Mesenchymal stem cell (in vitro differentiated cells and primary cell): ENCODE measurements at regions not wholly inside any gene's neighbourhood (a gene's known extent, or its start where the extent isn't known, plus 50 kb on each side); places are given as distances from the start of the nearest gene placed in this dataset.

Experiments used
- DNase-seq: peaks from one replicate; pipeline ENCODE4 v3.0.0-alpha.2; 2013
- H2AFZ ChIP-seq: one replicate; pipeline ENCODE4 v1.6.1; 2013; ENCODE audit warnings: low read depth, mild to moderate bottlenecking, control low read depth, inconsistent platforms, low read length, moderate library complexity
- H2AK5ac ChIP-seq: 2 replicates; pipeline ENCODE4 v1.6.1; 2013; ENCODE audit warnings: low read length, moderate library complexity, mild to moderate bottlenecking, inconsistent platforms; ENCODE audit not compliant: severe bottlenecking
- H2BK120ac ChIP-seq: one replicate; pipeline ENCODE4 v1.6.1; 2013; ENCODE audit warnings: low read depth, mild to moderate bottlenecking, inconsistent platforms, low read length, moderate library complexity
- H2BK12ac ChIP-seq, 2 experiments: one replicate each; pipeline ENCODE4 v1.6.1; 2013; ENCODE audit warnings: inconsistent platforms in 2 of 2, low read length in 2 of 2, mild to moderate bottlenecking in 2 of 2, moderate library complexity in 2 of 2, control low read depth in 1 of 2
- H2BK15ac ChIP-seq: one replicate; pipeline ENCODE4 v1.6.1; 2013; ENCODE audit warnings: mild to moderate bottlenecking, low read depth, inconsistent platforms; ENCODE audit not compliant: poor library complexity, severe bottlenecking
- H2BK5ac ChIP-seq: 2 replicates; pipeline ENCODE4 v1.6.1; 2013; ENCODE audit warnings: low read depth, mild to moderate bottlenecking, low read length, control low read depth, inconsistent platforms; ENCODE audit not compliant: poor library complexity, severe bottlenecking
- H3K14ac ChIP-seq, 2 experiments: one replicate each; pipeline ENCODE4 v1.6.1; 2013; ENCODE audit warnings: inconsistent platforms in 2 of 2, low read length in 2 of 2, control low read depth in 1 of 2, mild to moderate bottlenecking in 1 of 2, moderate library complexity in 1 of 2
- H3K18ac ChIP-seq, 2 experiments: one replicate each; pipeline ENCODE4 v1.6.1; 2013; ENCODE audit warnings: inconsistent platforms in 2 of 2, low read length in 2 of 2, control low read depth in 1 of 2, low read depth in 1 of 2, mild to moderate bottlenecking in 1 of 2
- H3K23ac ChIP-seq, 2 experiments: one replicate each; pipeline ENCODE4 v1.6.1; 2013; ENCODE audit warnings: inconsistent platforms in 2 of 2, low read length in 2 of 2, mild to moderate bottlenecking in 2 of 2, moderate library complexity in 2 of 2, control low read depth in 1 of 2
- H3K27ac ChIP-seq: 2 replicates; pipeline ENCODE4 v1.5.1; 2013; ENCODE audit warnings: mild to moderate bottlenecking, moderate library complexity, low read length, control low read depth, inconsistent platforms; ENCODE audit not compliant: poor library complexity, severe bottlenecking
- H3K27me3 ChIP-seq, 2 experiments: 2 replicates each; pipeline versions ENCODE4 v1.6.1 to v1.7.0; 2013; ENCODE audit warnings: low read length in 2 of 2, mild to moderate bottlenecking in 2 of 2, moderate library complexity in 2 of 2, control low read depth in 1 of 2, inconsistent platforms in 1 of 2; ENCODE audit not compliant: control insufficient read depth in 1 of 2, insufficient read depth in 1 of 2
- H3K36me3 ChIP-seq, 2 experiments: 2 replicates each; pipeline versions ENCODE4 v1.6.1 to v1.7.0; 2013; ENCODE audit warnings: low read length in 2 of 2, control low read depth in 1 of 2, inconsistent platforms in 1 of 2, low read depth in 1 of 2, mild to moderate bottlenecking in 1 of 2; ENCODE audit not compliant: insufficient read depth in 2 of 2, control insufficient read depth in 1 of 2
- H3K4ac ChIP-seq, 2 experiments: one replicate each; pipeline ENCODE4 v1.6.1; 2013; ENCODE audit warnings: inconsistent platforms in 2 of 2, low read length in 2 of 2, mild to moderate bottlenecking in 2 of 2, moderate library complexity in 2 of 2, control low read depth in 1 of 2, low read depth in 1 of 2
- H3K4me1 ChIP-seq: 2 replicates; pipeline ENCODE4 v1.6.1; 2013; ENCODE audit warnings: low read depth, low read length, control low read depth; ENCODE audit not compliant: control insufficient read depth, insufficient read depth
- H3K4me2 ChIP-seq: 2 replicates; pipeline ENCODE4 v1.6.1; 2013; ENCODE audit warnings: low read length, mild to moderate bottlenecking, inconsistent platforms; ENCODE audit not compliant: poor library complexity, severe bottlenecking
- H3K4me3 ChIP-seq, 2 experiments: 2 replicates each; pipeline versions ENCODE4 v1.5.1 to v1.7.0; 2013; ENCODE audit warnings: low read length in 2 of 2, mild to moderate bottlenecking in 2 of 2, control low read depth in 1 of 2, low read depth in 1 of 2; ENCODE audit not compliant: insufficient read depth in 1 of 2
- H3K79me1 ChIP-seq: replicated peaks from 2 replicates; pipeline ENCODE4 v1.6.1; 2013; ENCODE audit warnings: mild to moderate bottlenecking, control low read depth, low read length, inconsistent platforms; ENCODE audit not compliant: poor library complexity, severe bottlenecking
- H3K9ac ChIP-seq: 2 replicates; pipeline ENCODE4 v1.7.0; 2013; ENCODE audit warnings: mild to moderate bottlenecking, low read length, moderate library complexity
- H3K9me3 ChIP-seq: 2 replicates; pipeline ENCODE4 v1.7.0; 2013; ENCODE audit warnings: mild to moderate bottlenecking, low read length; ENCODE audit not compliant: control insufficient read depth
- H4K8ac ChIP-seq: one replicate; pipeline ENCODE4 v1.6.1; 2013; ENCODE audit warnings: inconsistent platforms, mild to moderate bottlenecking, low read length, moderate library complexity
- H4K91ac ChIP-seq: one replicate; pipeline ENCODE4 v1.6.1; 2013; ENCODE audit warnings: mild to moderate bottlenecking, low read length, inconsistent platforms
- WGBS: methylation state at CpG from one replicate; pipeline ENCODE4 v1.1.7; 2013; ENCODE audit warnings: mixed read lengths; 5-methylcytosine and 5-hydroxymethylcytosine counted together

DNA sequence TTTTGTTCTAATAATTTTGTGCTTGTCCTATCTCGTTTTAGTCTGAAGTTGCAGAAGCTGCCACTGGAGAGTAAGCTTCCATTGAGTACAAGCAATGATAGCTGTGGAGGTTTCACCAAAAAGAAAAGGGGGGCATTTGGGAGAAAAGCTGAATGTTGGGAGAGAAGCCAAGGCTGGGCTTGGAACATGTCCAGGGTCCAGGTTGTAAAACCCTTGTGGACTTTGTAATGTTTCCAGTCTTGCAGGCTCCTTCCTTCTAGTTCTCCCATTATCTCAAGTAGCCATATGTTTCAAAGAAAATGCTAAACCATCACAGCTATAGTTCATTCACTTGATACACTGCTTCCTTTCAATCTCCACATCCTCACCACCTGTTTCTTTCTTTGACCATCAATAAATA is 880.2 kb downstream of the NLGN4Y start:
- Histone ChIP-seq H3K4me1 (no peaks in the 10 kb centered on the region), H3K4me3 (no peak overlapping the region), H3K9me3 (no peaks in the 10 kb centered on the region), H3K27ac (no peak overlapping the region), H2BK12ac (no peak overlapping the region), H3K27me3 (no peaks in the 10 kb centered on the region), H2AFZ (no peak overlapping the region), H3K4me2 (no peak overlapping the region), H4K8ac (no peak overlapping the region), H3K18ac (no peak overlapping the region), H2BK5ac (no peak overlapping the region), H2AK5ac (no peak overlapping the region), H2BK15ac (no peak overlapping the region), H3K9ac (no peak overlapping the region), H2BK120ac (no peak overlapping the region), H3K79me1 (no peaks in the 10 kb centered on the region), H3K36me3 (no peaks in the 10 kb centered on the region), H4K91ac (no peak overlapping the region), H3K14ac (no peak overlapping the region), H3K23ac (no peak overlapping the region), H3K4ac (no peak overlapping the region)
- no peak for DNase-seq
- WGBS = 44% methylated on average over 1 of the region's 1 CpG

DNA sequence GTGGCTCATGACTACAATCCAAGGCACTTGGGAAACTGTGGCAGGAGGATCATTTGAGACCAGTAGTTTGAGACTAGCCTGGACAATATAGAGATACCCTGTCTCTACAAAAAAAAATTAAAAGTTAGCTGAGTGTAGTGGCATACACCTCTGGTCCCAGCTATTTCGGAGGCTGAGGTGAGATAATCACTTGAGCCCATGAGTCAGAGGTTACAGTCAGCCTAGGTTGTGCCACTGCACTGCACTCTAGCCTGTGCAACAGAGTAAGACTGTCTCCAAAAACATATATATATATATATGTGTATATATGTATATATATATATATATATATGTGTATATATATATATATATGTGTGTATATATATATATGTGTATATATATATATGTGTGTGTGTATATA is 890.8 kb downstream of the NLGN4Y start:
- no peaks in the 10 kb centered on the region for H3K79me1 ChIP-seq
- H3K4ac ChIP-seq = no peak overlapping the region
- no peaks in the 10 kb centered on the region for H3K36me3 ChIP-seq
- H2BK15ac ChIP-seq = no peak overlapping the region
- no peak for DNase-seq
- no peak overlapping the region for H3K18ac ChIP-seq
- no peak overlapping the region for H3K27ac ChIP-seq
- no peak overlapping the region for H4K8ac ChIP-seq
- H2BK5ac ChIP-seq = no peak overlapping the region
- H3K4me2 ChIP-seq = no peak overlapping the region
- no peak overlapping the region for H3K9ac ChIP-seq
- no peak overlapping the region for H2AFZ ChIP-seq
- no CpG with 5 or more reads among the region's 1 CpG for WGBS
- H3K23ac ChIP-seq = no peak overlapping the region
- H3K4me3 ChIP-seq = no peak overlapping the region
- H4K91ac ChIP-seq = no peak overlapping the region
- no peak overlapping the region for H2BK120ac ChIP-seq
- H3K27me3 ChIP-seq = no peaks in the 10 kb centered on the region
- no peak overlapping the region for H2BK12ac ChIP-seq
- no peak overlapping the region for H2AK5ac ChIP-seq
- H3K14ac ChIP-seq = no peak overlapping the region
- no peaks in the 10 kb centered on the region for H3K4me1 ChIP-seq
- H3K9me3 ChIP-seq = no peaks in the 10 kb centered on the region

DNA sequence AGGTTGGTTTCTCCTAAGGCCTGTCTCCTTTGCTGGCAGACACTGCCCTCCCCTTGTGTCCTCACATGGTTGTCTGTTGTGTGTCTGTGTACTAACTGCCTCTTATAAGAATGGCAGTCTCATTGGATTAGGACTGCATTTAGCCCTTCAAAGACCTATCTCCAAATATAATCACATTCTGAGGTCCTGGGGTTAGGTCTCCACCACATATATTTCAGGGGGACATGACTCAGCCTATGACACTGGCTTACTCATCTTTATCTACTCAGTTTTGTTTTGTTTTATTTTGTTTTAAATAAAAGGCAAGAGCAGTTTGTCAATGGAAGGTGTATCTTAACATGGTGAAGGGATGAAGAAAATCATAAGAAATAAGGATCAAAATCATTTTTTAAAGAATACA is 894.3 kb downstream of the NLGN4Y start:
- Histone ChIP-seq H3K18ac (no peak overlapping the region), H4K91ac (no peak overlapping the region), H3K4me1 (no peaks in the 10 kb centered on the region), H4K8ac (no peak overlapping the region), H3K4ac (no peak overlapping the region), H3K79me1 (no peaks in the 10 kb centered on the region), H3K27ac (no peak overlapping the region), H2BK120ac (no peak overlapping the region), H3K14ac (no peak overlapping the region), H3K4me2 (no peak overlapping the region), H2BK12ac (no peak overlapping the region), H3K27me3 (no peaks in the 10 kb centered on the region), H3K36me3 (no peaks in the 10 kb centered on the region), H2BK5ac (no peak overlapping the region), H3K23ac (no peak overlapping the region), H2AFZ (no peak overlapping the region), H3K9ac (no peak overlapping the region), H3K4me3 (no peak overlapping the region), H2AK5ac (no peak overlapping the region), H3K9me3 (no peaks in the 10 kb centered on the region), H2BK15ac (no peak overlapping the region)
- peak; percentile 29 for DNase-seq

DNA sequence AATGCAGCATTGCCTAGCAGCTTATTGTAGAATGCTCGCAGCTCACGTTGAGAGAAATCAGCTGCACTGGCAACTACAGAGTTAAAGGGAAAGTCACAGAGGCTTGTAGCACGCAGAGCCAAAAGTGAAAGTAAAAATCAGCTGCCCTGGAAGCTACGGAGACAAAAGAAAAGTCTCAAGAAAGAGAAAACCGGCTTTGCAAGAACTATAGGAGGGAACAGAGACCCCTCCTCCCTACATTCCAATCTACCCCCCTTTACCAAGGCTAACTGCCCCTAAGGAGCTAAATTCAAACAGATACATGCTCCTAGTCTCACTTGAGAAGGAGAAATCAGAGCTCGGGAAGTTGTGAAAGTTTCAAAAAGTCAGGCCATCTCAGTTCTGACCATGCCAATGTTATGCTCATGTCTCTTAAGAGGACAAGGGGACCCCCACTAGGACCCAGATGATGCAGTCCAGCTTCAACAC is 900.4 kb downstream of the NLGN4Y start:
- Histone ChIP-seq H4K91ac (no peak overlapping the region), H3K9ac (no peak overlapping the region), H2AK5ac (no peak overlapping the region), H3K14ac (no peak overlapping the region), H3K9me3 (no peaks in the 10 kb centered on the region), H3K27ac (peak overlapping the region; percentile 50), H3K4me3 (no peak overlapping the region), H2BK120ac (peak overlapping the region; percentile 61), H3K23ac (no peak overlapping the region), H3K4ac (no peak overlapping the region), H3K36me3 (no peaks in the 10 kb centered on the region), H2BK15ac (no peak overlapping the region), H2AFZ (peak overlapping the region; percentile 47), H2BK12ac (no peak overlapping the region), H3K27me3 (no peaks in the 10 kb centered on the region), H3K18ac (peak overlapping the region in 1 of 2 experiments; percentile 33), H3K4me1 (no peaks in the 10 kb centered on the region), H2BK5ac (no peak overlapping the region), H3K4me2 (peak overlapping the region; percentile 45), H3K79me1 (no peaks in the 10 kb centered on the region), H4K8ac (no peak overlapping the region)
- peak; percentile 66 for DNase-seq
- 2% methylated on average over 5 of the region's 6 CpGs for WGBS
